Neural progenitor cell (in vitro differentiated cells): ENCODE measurements at regions not wholly inside any gene's neighbourhood (a gene's known extent, or its start where the extent isn't known, plus 50 kb on each side); places are given as distances from the start of the nearest gene placed in this dataset.

ENCODE experiments used
- DNase-seq: peaks from one replicate; pipeline ENCODE4 v3.0.0-alpha.2; 2016; ENCODE audit warnings: low spot score
- H2AFZ ChIP-seq: fragments of 200-600 bp; sonication (generic); replicated peaks from 2 replicates; pipeline ENCODE4 v1.6.1; 2016; ENCODE audit warnings: antibody characterized with exemption
- H3F3A ChIP-seq: fragments of 200-600 bp; sonication (generic); 2 replicates; pipeline ENCODE4 v1.6.1; 2016; ENCODE audit warnings: antibody characterized with exemption, low read depth
- H3K27ac ChIP-seq: fragments of 200-600 bp; sonication (generic); 2 replicates; pipeline ENCODE4 v1.5.1; 2016; ENCODE audit warnings: mild to moderate bottlenecking
- H3K27me3 ChIP-seq: fragments of 200-600 bp; sonication (generic); 2 replicates; pipeline ENCODE4 v1.6.1; 2016; ENCODE audit warnings: mild to moderate bottlenecking, moderate library complexity
- H3K36me3 ChIP-seq: fragments of 200-600 bp; sonication (generic); 2 replicates; pipeline ENCODE4 v1.5.1; 2016
- H3K4me1 ChIP-seq: fragments of 200-600 bp; sonication (generic); 2 replicates; pipeline ENCODE4 v1.6.1; 2016; ENCODE audit warnings: mixed run types
- H3K4me2 ChIP-seq: fragments of 200-600 bp; sonication (generic); 2 replicates; pipeline ENCODE4 v1.6.1; 2016
- H3K4me3 ChIP-seq: fragments of 200-600 bp; sonication (generic); 2 replicates; pipeline ENCODE4 v1.5.1; 2016
- H3K79me2 ChIP-seq: fragments of 200-600 bp; sonication (generic); 2 replicates; pipeline ENCODE4 v1.6.1; 2016; ENCODE audit warnings: low read depth
- H3K9ac ChIP-seq: fragments of 200-600 bp; sonication (generic); 2 replicates; pipeline ENCODE4 v1.6.1; 2016
- H3K9me3 ChIP-seq: fragments of 200-600 bp; sonication (generic); 2 replicates; pipeline ENCODE4 v1.5.1; 2016; ENCODE audit warnings: low read depth
- H4K20me1 ChIP-seq: fragments of 200-600 bp; sonication (generic); 2 replicates; pipeline ENCODE4 v1.6.1; 2016; ENCODE audit warnings: low read depth
- H3K27ac Mint-ChIP-seq: 3 replicates; pipeline ENCODE4 v1.8.0; 2021; ENCODE audit warnings: mixed read lengths
- H3K27me3 Mint-ChIP-seq: 2 replicates; pipeline ENCODE4 v1.8.0; 2022; ENCODE audit warnings: low read depth, mild to moderate bottlenecking, inconsistent platforms, moderate library complexity, mixed read lengths; ENCODE audit not compliant: insufficient read depth
- H3K36me3 Mint-ChIP-seq: 3 replicates; pipeline ENCODE4 v1.8.0; 2021; ENCODE audit warnings: mixed read lengths
- H3K4me1 Mint-ChIP-seq: 3 replicates; pipeline ENCODE4 v1.8.0; 2021; ENCODE audit warnings: mixed read lengths
- H3K4me3 Mint-ChIP-seq: 3 replicates; pipeline ENCODE4 v1.8.0; 2021; ENCODE audit warnings: mild to moderate bottlenecking, moderate library complexity, mixed read lengths
- H3K9me3 Mint-ChIP-seq: 3 replicates; pipeline ENCODE4 v1.8.0; 2020; ENCODE audit warnings: mixed read lengths
- EZH2 ChIP-seq: fragments of 200-600 bp; sonication (generic); IDR thresholded peaks from 2 replicates; pipeline ENCODE4 v1.6.1; 2017; ENCODE audit warnings: antibody characterized with exemption, mild to moderate bottlenecking, moderate library complexity
- EZH2phosphoT487 ChIP-seq: fragments of 200-600 bp; sonication (generic); IDR thresholded peaks from 2 replicates; pipeline ENCODE4 v1.6.1; 2017; ENCODE audit warnings: antibody characterized with exemption
- TF ChIP-seq, protein P1 (sequence below): fragments of 200-600 bp; sonication (generic); IDR thresholded peaks from 2 replicates; pipeline ENCODE4 v1.5.1; 2017; ENCODE audit warnings: antibody characterized with exemption, mild to moderate bottlenecking

DNA sequence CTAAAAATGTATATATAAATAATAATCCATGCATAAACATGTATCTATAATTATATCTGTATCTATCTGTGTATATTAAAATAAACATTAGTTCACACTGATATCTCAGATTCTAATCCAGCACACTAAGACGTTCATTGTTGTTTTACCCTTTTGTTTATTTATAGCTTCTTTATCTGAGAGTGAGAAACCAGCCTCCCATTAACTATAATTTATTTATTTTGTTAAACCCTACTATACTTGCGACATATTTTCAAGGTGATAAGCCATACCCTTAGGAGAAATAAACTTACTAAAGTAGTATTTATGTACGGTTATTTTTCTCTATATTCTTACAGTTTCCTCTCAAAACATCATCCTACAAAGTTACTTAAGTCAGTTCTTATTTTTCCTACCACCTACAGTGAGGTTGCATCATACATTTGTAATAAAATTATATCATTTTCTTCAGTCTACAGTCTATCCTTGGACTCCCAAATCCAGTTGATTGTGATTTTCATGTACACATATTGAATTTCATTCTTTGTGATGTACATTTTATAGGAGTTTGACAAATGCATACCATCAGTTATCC lies 726.4 kb upstream of the FAM174A start:
- no peaks in the 10 kb centered on the region for H3F3A ChIP-seq
- TF ChIP-seq, protein P1, sequence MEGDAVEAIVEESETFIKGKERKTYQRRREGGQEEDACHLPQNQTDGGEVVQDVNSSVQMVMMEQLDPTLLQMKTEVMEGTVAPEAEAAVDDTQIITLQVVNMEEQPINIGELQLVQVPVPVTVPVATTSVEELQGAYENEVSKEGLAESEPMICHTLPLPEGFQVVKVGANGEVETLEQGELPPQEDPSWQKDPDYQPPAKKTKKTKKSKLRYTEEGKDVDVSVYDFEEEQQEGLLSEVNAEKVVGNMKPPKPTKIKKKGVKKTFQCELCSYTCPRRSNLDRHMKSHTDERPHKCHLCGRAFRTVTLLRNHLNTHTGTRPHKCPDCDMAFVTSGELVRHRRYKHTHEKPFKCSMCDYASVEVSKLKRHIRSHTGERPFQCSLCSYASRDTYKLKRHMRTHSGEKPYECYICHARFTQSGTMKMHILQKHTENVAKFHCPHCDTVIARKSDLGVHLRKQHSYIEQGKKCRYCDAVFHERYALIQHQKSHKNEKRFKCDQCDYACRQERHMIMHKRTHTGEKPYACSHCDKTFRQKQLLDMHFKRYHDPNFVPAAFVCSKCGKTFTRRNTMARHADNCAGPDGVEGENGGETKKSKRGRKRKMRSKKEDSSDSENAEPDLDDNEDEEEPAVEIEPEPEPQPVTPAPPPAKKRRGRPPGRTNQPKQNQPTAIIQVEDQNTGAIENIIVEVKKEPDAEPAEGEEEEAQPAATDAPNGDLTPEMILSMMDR = no peak
- TF ChIP-seq EZH2 = no peak
- no peak for TF ChIP-seq EZH2phosphoT487
- no peaks in the 10 kb centered on the region for H4K20me1 ChIP-seq
- H3K4me2 ChIP-seq = no peak overlapping the region
- no peak overlapping the region for H3K27ac Mint-ChIP-seq
- H3K4me1 Mint-ChIP-seq = no peaks in the 10 kb centered on the region
- no peaks in the 10 kb centered on the region for H3K36me3 Mint-ChIP-seq
- no peak overlapping the region for H3K4me3 ChIP-seq
- no peak overlapping the region for H2AFZ ChIP-seq
- no peaks in the 10 kb centered on the region for H3K79me2 ChIP-seq
- no peak overlapping the region for H3K27ac ChIP-seq
- no peaks in the 10 kb centered on the region for H3K27me3 ChIP-seq
- H3K27me3 Mint-ChIP-seq = no peaks in the 10 kb centered on the region
- no peak overlapping the region for H3K4me3 Mint-ChIP-seq
- H3K9me3 Mint-ChIP-seq = no peaks in the 10 kb centered on the region
- no peaks in the 10 kb centered on the region for H3K9me3 ChIP-seq
- no peaks in the 10 kb centered on the region for H3K36me3 ChIP-seq
- no peaks in the 10 kb centered on the region for H3K4me1 ChIP-seq
- no peak overlapping the region for H3K9ac ChIP-seq
- no peak for DNase-seq

GRCh38 chr5:99807346-99807745 lies 727.8 kb upstream of the FAM174A start:
- H3K36me3 ChIP-seq = no peaks in the 10 kb centered on the region
- Mint-ChIP-seq H3K27ac (no peak overlapping the region), H3K36me3 (no peaks in the 10 kb centered on the region), H3K27me3 (no peaks in the 10 kb centered on the region), H3K4me3 (no peak overlapping the region), H3K9me3 (no peaks in the 10 kb centered on the region), H3K4me1 (no peaks in the 10 kb centered on the region)
- no peaks in the 10 kb centered on the region for H4K20me1 ChIP-seq
- H3K4me1 ChIP-seq = no peaks in the 10 kb centered on the region
- no peaks in the 10 kb centered on the region for H3K27me3 ChIP-seq
- DNase-seq = no peak
- no peak overlapping the region for H3K4me3 ChIP-seq
- no peak overlapping the region for H3K27ac ChIP-seq
- H3F3A ChIP-seq = no peaks in the 10 kb centered on the region
- H3K9ac ChIP-seq = no peak overlapping the region
- no peaks in the 10 kb centered on the region for H3K79me2 ChIP-seq
- H3K4me2 ChIP-seq = no peak overlapping the region
- no peaks in the 10 kb centered on the region for H3K9me3 ChIP-seq
- no peak overlapping the region for H2AFZ ChIP-seq
- no peak for TF ChIP-seq EZH2
- TF ChIP-seq EZH2phosphoT487 = no peak
- TF ChIP-seq, protein P1 = no peak

DNA sequence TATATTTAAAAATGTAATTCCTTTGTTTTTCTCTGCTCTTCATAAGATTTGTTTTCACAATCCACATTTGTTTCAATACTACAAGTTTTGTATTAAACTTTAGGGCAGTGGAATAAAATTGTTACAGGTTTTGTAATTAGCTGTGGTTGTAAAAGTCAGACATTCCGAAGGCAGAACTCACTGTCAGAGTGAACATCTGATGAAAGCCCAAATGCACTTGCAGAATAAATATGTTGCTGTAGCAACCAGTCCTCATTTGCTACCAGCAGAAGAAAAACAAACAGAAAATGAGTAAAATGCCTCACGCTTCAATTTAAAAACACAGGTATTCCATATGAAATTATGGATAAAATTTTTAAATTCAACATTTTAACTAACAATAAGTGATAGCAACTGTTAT lies 740.1 kb upstream of the FAM174A start:
- H3K4me2 ChIP-seq = no peak overlapping the region
- H3K36me3 ChIP-seq = no peaks in the 10 kb centered on the region

More for the DNA sequence above, 740.1 kb upstream of the FAM174A start:
- Histone ChIP-seq H3K9me3 (no peaks in the 10 kb centered on the region), H2AFZ (no peak overlapping the region), H3K9ac (no peak overlapping the region), H3K27ac (no peak overlapping the region), H4K20me1 (no peaks in the 10 kb centered on the region), H3K4me3 (no peak overlapping the region), H3K27me3 (no peaks in the 10 kb centered on the region), H3K79me2 (no peaks in the 10 kb centered on the region), H3K4me1 (no peaks in the 10 kb centered on the region), H3F3A (no peaks in the 10 kb centered on the region)
- peaks cover 2% of the 10 kb centered on the region for H3K27me3 Mint-ChIP-seq
- H3K4me1 Mint-ChIP-seq = peaks cover 2% of the 10 kb centered on the region
- TF ChIP-seq EZH2phosphoT487 (no peak), EZH2 (no peak)
- TF ChIP-seq, protein P1 = no peak
- H3K36me3 Mint-ChIP-seq = no peaks in the 10 kb centered on the region
- peaks cover 3% of the 10 kb centered on the region for H3K9me3 Mint-ChIP-seq
- no peak for DNase-seq
- H3K4me3 Mint-ChIP-seq = no peak overlapping the region
- H3K27ac Mint-ChIP-seq = no peak overlapping the region
